ENCODE measurements at regions not wholly inside any gene's neighbourhood (a gene's known extent, or its start where the extent isn't known, plus 50 kb on each side); places are given as distances from the start of the nearest gene placed in this dataset.

- no peak for DNase-seq (ENCODE audit: low spot score)
Measured at GRCh38 chr2:65842104-65842503, 409.7 kb upstream of the SPRED2 start.

- no peak for DNase-seq (ENCODE audit: low spot score)
Measured at GRCh38 chr2:65835975-65836549, 403.7 kb upstream of the SPRED2 start.

- DNase-seq (ENCODE audit: low spot score) = peak; percentile 2
Measured at GRCh38 chr2:65834771-65835475, 402.5 kb upstream of the SPRED2 start.

- no peak for DNase-seq (ENCODE audit: low spot score)
Measured at GRCh38 chr2:65834062-65834461, 401.7 kb upstream of the SPRED2 start.

GRCh38 chr2:65831509-65831908 lies 399.1 kb upstream of the SPRED2 start:
- no peak for DNase-seq (ENCODE audit: low spot score)

- no peak for DNase-seq (ENCODE audit: low spot score)
Measured at GRCh38 chr2:65826567-65826966, 394.2 kb upstream of the SPRED2 start.

GRCh38 chr2:65823511-65823910 lies 391.1 kb upstream of the SPRED2 start:
- DNase-seq (ENCODE audit: low spot score) = no peak

GRCh38 chr2:65820454-65820853 lies 388.1 kb upstream of the SPRED2 start:
- DNase-seq (ENCODE audit: low spot score) = no peak

- no peak for DNase-seq (ENCODE audit: low spot score)
Measured at GRCh38 chr2:65819963-65820362, 387.6 kb upstream of the SPRED2 start.

GRCh38 chr2:65818873-65819451 lies 386.6 kb upstream of the SPRED2 start:
- DNase-seq (ENCODE audit: low spot score) = no peak

- no peak for DNase-seq (ENCODE audit: low spot score)
Measured at GRCh38 chr2:65813631-65814173, 381.3 kb upstream of the SPRED2 start.

- no peak for DNase-seq (ENCODE audit: low spot score)
Measured at GRCh38 chr2:65812887-65813286, 380.5 kb upstream of the SPRED2 start.

- no peak for DNase-seq (ENCODE audit: low spot score)
Measured at GRCh38 chr2:65807942-65808341, 375.5 kb upstream of the SPRED2 start.

- DNase-seq (ENCODE audit: low spot score) = no peak
Measured at GRCh38 chr2:65804777-65805176, 372.4 kb upstream of the SPRED2 start.

- DNase-seq (ENCODE audit: low spot score) = no peak
Measured at GRCh38 chr2:65802298-65802942, 370.0 kb upstream of the SPRED2 start.

- no peak for DNase-seq (ENCODE audit: low spot score)
Measured at GRCh38 chr2:65800998-65801397, 368.6 kb upstream of the SPRED2 start.

- DNase-seq (ENCODE audit: low spot score) = no peak
Measured at GRCh38 chr2:65799141-65799854, 366.9 kb upstream of the SPRED2 start.

GRCh38 chr2:65798641-65799040 lies 366.2 kb upstream of the SPRED2 start:
- no peak for DNase-seq (ENCODE audit: low spot score)

- DNase-seq (ENCODE audit: low spot score) = no peak
Measured at GRCh38 chr2:65794994-65795393, 362.6 kb upstream of the SPRED2 start.

- no peak for DNase-seq (ENCODE audit: low spot score)
Measured at GRCh38 chr2:65791404-65791975, 359.1 kb upstream of the SPRED2 start.

- DNase-seq (ENCODE audit: low spot score) = no peak
Measured at GRCh38 chr2:65790676-65790935, 358.2 kb upstream of the SPRED2 start.
